Gastroesophageal sphincter (tissue), 4 donors: ENCODE measurements at regions not wholly inside any gene's neighbourhood (a gene's known extent, or its start where the extent isn't known, plus 50 kb on each side); places are given as distances from the start of the nearest gene placed in this dataset.

Experiments used
- ATAC-seq: fragments of 150-250 bp; one replicate; pipeline ENCODE4 v1.9.1; 2016; ENCODE audit warnings: mild to moderate bottlenecking, moderate library complexity
- H3K27ac ChIP-seq, 4 donors: fragments of 200-600 bp; sonication (generic) in 3 of 4; 1 replicate in 3 of 4; 2 replicates in 1 of 4; pipeline ENCODE4 v1.5.1; 2016 to 2019
- H3K27me3 ChIP-seq: fragments of 200-600 bp; sonication (generic); one replicate; pipeline ENCODE4 v1.5.1; 2019
- H3K36me3 ChIP-seq, 2 donors: fragments of 200-600 bp; sonication (generic); one replicate each; pipeline ENCODE4 v1.5.1; 2019; ENCODE audit warnings: control low read depth in 1 of 2
- H3K4me1 ChIP-seq, 3 donors: fragments of 200-600 bp; sonication (generic); 1 replicate in 2 of 3; 2 replicates in 1 of 3; pipeline ENCODE4 v1.5.1; 2016 to 2019; ENCODE audit warnings: control low read depth in 2 of 3
- H3K4me3 ChIP-seq, 2 donors: fragments of 200-600 bp; sonication (generic); one replicate each; pipeline ENCODE4 v1.5.1; 2019; ENCODE audit warnings: mild to moderate bottlenecking in 1 of 2, moderate library complexity in 1 of 2
- H3K9me3 ChIP-seq, 3 donors: fragments of 200-600 bp; sonication (generic); one replicate each; pipeline ENCODE4 v1.5.1; 2017 to 2019; ENCODE audit warnings: control low read depth in 2 of 3
- CTCF ChIP-seq, 4 experiments: fragments of 200-600 bp in 2 of 4; fragments of 450-650 bp in 2 of 4; sonication (generic) in 1 of 4; IDR thresholded peaks; one replicate each; pipeline ENCODE4 v1.5.1; 2017 to 2019; ENCODE audit warnings: antibody characterized with exemption in 4 of 4, mild to moderate bottlenecking in 2 of 4, moderate library complexity in 2 of 4
- EP300 ChIP-seq: sonication (generic); formaldehyde crosslinking; IDR thresholded peaks from one replicate; pipeline ENCODE4 v1.6.1; 2017; ENCODE audit warnings: antibody characterized with exemption, mild to moderate bottlenecking
- POLR2A ChIP-seq, 2 donors: fragments of 450-650 bp; IDR thresholded peaks; one replicate each; pipeline ENCODE4 v1.6.1; 2017; ENCODE audit warnings: antibody characterized with exemption in 2 of 2, mild to moderate bottlenecking in 2 of 2, moderate library complexity in 1 of 2
- POLR2AphosphoS5 ChIP-seq: sonication (generic); formaldehyde crosslinking; IDR thresholded peaks from one replicate; pipeline ENCODE4 v1.6.1; 2017; ENCODE audit warnings: antibody characterized with exemption
- WGBS, 2 donors: methylation state at CpG; one replicate each; pipeline ENCODE4 v1.1.5; 2018; ENCODE audit warnings: low coverage in 1 of 2; 5-methylcytosine and 5-hydroxymethylcytosine counted together

- H3K4me3 ChIP-seq, result no peak overlapping the region
- WGBS, 2 donors, result 96 to 97% methylated on average over 5 of the region's 5 CpGs
- peaks cover 0 to 24% (median 0%) of the 10 kb centered on the region in 3 donors for H3K4me1 ChIP-seq
- H3K36me3 ChIP-seq, result no peaks in the 10 kb centered on the region
- H3K9me3 ChIP-seq, result peaks cover 0 to 18% (median 0%) of the 10 kb centered on the region in 3 donors
- no peak overlapping the region for H3K27ac ChIP-seq
- no peaks in the 10 kb centered on the region for H3K27me3 ChIP-seq
- TF ChIP-seq EP300 (no peak), POLR2A (IDR thresholded peaks at IDR 0.05) (no peak), POLR2AphosphoS5 (no peak), CTCF (IDR thresholded peaks at IDR 0.05) (no peak)
- ATAC-seq, result no peak
These were observed 236.6 kb upstream of the TLE3 start for GRCh38 chr15:70334286-70334685.

- Histone ChIP-seq H3K9me3 (peaks cover 0 to 3% (median 0%) of the 10 kb centered on the region in 3 donors), H3K27me3 (no peaks in the 10 kb centered on the region), H3K4me1 (peaks cover 0 to 37% (median 16%) of the 10 kb centered on the region in 3 donors), H3K4me3 (no peak overlapping the region), H3K36me3 (no peaks in the 10 kb centered on the region), H3K27ac (peak overlapping the region in 3 of 4 donors; percentile 34 to 66 (median 50))
- TF ChIP-seq POLR2AphosphoS5 (peak; percentile 43), CTCF (IDR thresholded peaks at IDR 0.05) (no peak)
- 85 to 91% methylated on average over 6 to 8 of the region's 8 CpGs for WGBS, 2 donors
- ATAC-seq, result peak; percentile 70
These were observed 231.5 kb upstream of the TLE3 start for GRCh38 chr15:70329179-70329578.

- WGBS, 2 donors, result 37 to 56% methylated on average over 2 to 3 of the region's 3 CpGs
These were observed 231.0 kb upstream of the TLE3 start for GRCh38 chr15:70328679-70329115.

GRCh38 chr15:70327856-70328678 is 230.3 kb upstream of the TLE3 start:
- WGBS, 2 donors, result 19 to 32% methylated on average over 3 to 4 of the region's 8 CpGs
- H3K27ac ChIP-seq, result peak overlapping the region in 2 of 4 donors; percentile 50 to 66
- no peaks in the 10 kb centered on the region for H3K27me3 ChIP-seq
- no peaks in the 10 kb centered on the region for H3K36me3 ChIP-seq
- no peaks in the 10 kb centered on the region for H3K9me3 ChIP-seq
- peaks cover 0 to 48% (median 27%) of the 10 kb centered on the region in 3 donors for H3K4me1 ChIP-seq
- peak; percentile 34 for ATAC-seq
- TF ChIP-seq EP300 (no peak), POLR2AphosphoS5 (no peak), CTCF (IDR thresholded peaks at IDR 0.05) (no peak), POLR2A (IDR thresholded peaks at IDR 0.05) (no peak)
- no peak overlapping the region for H3K4me3 ChIP-seq

More at GRCh38 chr15:70328679-70329115, 231.0 kb upstream of the TLE3 start:
- Histone ChIP-seq H3K4me1 (peaks cover 0 to 42% (median 21%) of the 10 kb centered on the region in 3 donors), H3K4me3 (no peak overlapping the region), H3K27ac (peak overlapping the region in 3 of 4 donors; percentile 34 to 66 (median 50)), H3K36me3 (no peaks in the 10 kb centered on the region), H3K9me3 (no peaks in the 10 kb centered on the region), H3K27me3 (no peaks in the 10 kb centered on the region)
- TF ChIP-seq POLR2A (IDR thresholded peaks at IDR 0.05) (no peak), EP300 (no peak), CTCF (IDR thresholded peaks at IDR 0.05) (no peak), POLR2AphosphoS5 (no peak)
- no peak for ATAC-seq

GRCh38 chr15:70327328-70327855 is 229.7 kb upstream of the TLE3 start:
- ATAC-seq, result no peak
- Histone ChIP-seq H3K27me3 (no peaks in the 10 kb centered on the region), H3K4me3 (no peak overlapping the region), H3K9me3 (no peaks in the 10 kb centered on the region), H3K4me1 (peaks cover 0 to 55% (median 34%) of the 10 kb centered on the region in 3 donors), H3K36me3 (no peaks in the 10 kb centered on the region), H3K27ac (peak overlapping the region in 1 of 4 donors; percentile 14)
- WGBS, 2 donors, result 53 to 70% methylated on average over 3 of the region's 3 CpGs
- TF ChIP-seq POLR2AphosphoS5 (no peak), POLR2A (IDR thresholded peaks at IDR 0.05) (no peak), CTCF (IDR thresholded peaks at IDR 0.05) (no peak), EP300 (no peak)
